ENCODE measurements at regions not wholly inside any gene's neighbourhood (a gene's known extent, or its start where the extent isn't known, plus 50 kb on each side); places are given as distances from the start of the nearest gene placed in this dataset.

DNA sequence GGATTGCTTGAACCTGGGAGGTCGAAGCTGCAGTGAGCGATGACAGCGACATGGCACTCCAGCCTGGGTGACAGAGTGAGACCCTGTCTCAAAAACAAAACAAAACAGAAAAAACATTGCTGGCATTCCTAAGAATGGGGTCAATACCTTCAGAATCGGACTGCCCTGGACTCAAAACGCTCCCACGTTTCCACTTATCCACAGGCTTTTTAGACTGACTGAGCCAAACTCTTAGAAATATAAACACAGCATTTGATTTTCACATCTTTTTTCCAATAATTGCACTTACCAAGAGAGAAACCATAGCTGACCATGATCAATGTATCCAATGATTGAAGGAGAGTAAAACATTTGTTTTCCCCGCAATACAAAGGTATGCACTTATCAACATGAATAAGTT, 59.5 kb upstream of the CUX1 start:
- TF ChIP-seq, protein P1, sequence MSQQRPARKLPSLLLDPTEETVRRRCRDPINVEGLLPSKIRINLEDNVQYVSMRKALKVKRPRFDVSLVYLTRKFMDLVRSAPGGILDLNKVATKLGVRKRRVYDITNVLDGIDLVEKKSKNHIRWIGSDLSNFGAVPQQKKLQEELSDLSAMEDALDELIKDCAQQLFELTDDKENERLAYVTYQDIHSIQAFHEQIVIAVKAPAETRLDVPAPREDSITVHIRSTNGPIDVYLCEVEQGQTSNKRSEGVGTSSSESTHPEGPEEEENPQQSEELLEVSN (IDR thresholded peaks at IDR 0.05; ENCODE audit: borderline replicate concordance, low read depth) = no peak
- TF ChIP-seq, protein P2, sequence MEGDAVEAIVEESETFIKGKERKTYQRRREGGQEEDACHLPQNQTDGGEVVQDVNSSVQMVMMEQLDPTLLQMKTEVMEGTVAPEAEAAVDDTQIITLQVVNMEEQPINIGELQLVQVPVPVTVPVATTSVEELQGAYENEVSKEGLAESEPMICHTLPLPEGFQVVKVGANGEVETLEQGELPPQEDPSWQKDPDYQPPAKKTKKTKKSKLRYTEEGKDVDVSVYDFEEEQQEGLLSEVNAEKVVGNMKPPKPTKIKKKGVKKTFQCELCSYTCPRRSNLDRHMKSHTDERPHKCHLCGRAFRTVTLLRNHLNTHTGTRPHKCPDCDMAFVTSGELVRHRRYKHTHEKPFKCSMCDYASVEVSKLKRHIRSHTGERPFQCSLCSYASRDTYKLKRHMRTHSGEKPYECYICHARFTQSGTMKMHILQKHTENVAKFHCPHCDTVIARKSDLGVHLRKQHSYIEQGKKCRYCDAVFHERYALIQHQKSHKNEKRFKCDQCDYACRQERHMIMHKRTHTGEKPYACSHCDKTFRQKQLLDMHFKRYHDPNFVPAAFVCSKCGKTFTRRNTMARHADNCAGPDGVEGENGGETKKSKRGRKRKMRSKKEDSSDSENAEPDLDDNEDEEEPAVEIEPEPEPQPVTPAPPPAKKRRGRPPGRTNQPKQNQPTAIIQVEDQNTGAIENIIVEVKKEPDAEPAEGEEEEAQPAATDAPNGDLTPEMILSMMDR (IDR thresholded peaks at IDR 0.05) = no peak
- no peak for TF ChIP-seq SREBF2 (IDR thresholded peaks at IDR 0.05)
- TF ChIP-seq CBX8 (IDR thresholded peaks at IDR 0.05) = no peak
- TF ChIP-seq EP300 (IDR thresholded peaks at IDR 0.05) = no peak
- no peak for TF ChIP-seq TP53 (CRISPR knock-in tag; IDR thresholded peaks at IDR 0.05)
- TF ChIP-seq RFX5 (IDR thresholded peaks at IDR 0.05) = no peak
